Hematopoietic multipotent progenitor cell (in vitro differentiated cells): ENCODE measurements at regions not wholly inside any gene's neighbourhood (a gene's known extent, or its start where the extent isn't known, plus 50 kb on each side); places are given as distances from the start of the nearest gene placed in this dataset.

ENCODE experiments used
- DNase-seq, 3 donors: peaks; one replicate each; pipeline ENCODE4 v3.0.0-alpha.2; 2011 to 2015; ENCODE audit warnings: low read depth in 2 of 3, low spot score in 2 of 3

- DNase-seq, result no peak
These were observed 364.0 kb downstream of the TMA16 start for GRCh38 chr4:163858515-163858914.

- DNase-seq, result no peak
These were observed 368.6 kb downstream of the TMA16 start for GRCh38 chr4:163863082-163863481.

- no peak for DNase-seq
These were observed 370.5 kb downstream of the TMA16 start for GRCh38 chr4:163865010-163865409.

GRCh38 chr4:163866728-163867315 is 372.3 kb downstream of the TMA16 start:
- no peak for DNase-seq

- no peak for DNase-seq
These were observed 374.0 kb downstream of the TMA16 start for GRCh38 chr4:163868445-163868844.

GRCh38 chr4:163871078-163871477 is 376.6 kb downstream of the TMA16 start:
- DNase-seq, result no peak

GRCh38 chr4:163875327-163875726 is 380.8 kb downstream of the TMA16 start:
- no peak for DNase-seq

- DNase-seq, result no peak
These were observed 384.0 kb downstream of the TMA16 start for GRCh38 chr4:163878336-163879121.

- no peak for DNase-seq
These were observed 397.9 kb downstream of the TMA16 start for GRCh38 chr4:163892417-163892816.

- DNase-seq, result peak; percentile 13 to 66 (median 52)
These were observed 401.0 kb downstream of the TMA16 start for GRCh38 chr4:163895378-163896005.

- DNase-seq, result no peak
These were observed 406.8 kb downstream of the TMA16 start for GRCh38 chr4:163901319-163901718.

- no peak for DNase-seq
These were observed 407.9 kb downstream of the TMA16 start for GRCh38 chr4:163902417-163902816.

GRCh38 chr4:163911891-163912290 is 417.4 kb downstream of the TMA16 start:
- DNase-seq, result no peak

GRCh38 chr4:163913571-163913970 is 419.1 kb downstream of the TMA16 start:
- no peak for DNase-seq

GRCh38 chr4:163915896-163916295 is 421.4 kb downstream of the TMA16 start:
- DNase-seq, result no peak

GRCh38 chr4:163920426-163920825 is 425.9 kb downstream of the TMA16 start:
- DNase-seq, result no peak

- DNase-seq, result peak in 2 of 3 donors; percentile 38 to 40
These were observed 427.8 kb downstream of the TMA16 start for GRCh38 chr4:163922302-163922701.

- no peak for DNase-seq
These were observed 428.6 kb downstream of the TMA16 start for GRCh38 chr4:163923092-163923491.

GRCh38 chr4:163930086-163930485 is 435.6 kb downstream of the TMA16 start:
- peak in 1 of 3 donors; percentile 1 for DNase-seq

GRCh38 chr4:163932504-163932903 is 438.0 kb downstream of the TMA16 start:
- DNase-seq, result no peak

GRCh38 chr4:163939597-163939996 is 445.1 kb downstream of the TMA16 start:
- no peak for DNase-seq
